ENCODE measurements at regions not wholly inside any gene's neighbourhood (a gene's known extent, or its start where the extent isn't known, plus 50 kb on each side); places are given as distances from the start of the nearest gene placed in this dataset.

DNA sequence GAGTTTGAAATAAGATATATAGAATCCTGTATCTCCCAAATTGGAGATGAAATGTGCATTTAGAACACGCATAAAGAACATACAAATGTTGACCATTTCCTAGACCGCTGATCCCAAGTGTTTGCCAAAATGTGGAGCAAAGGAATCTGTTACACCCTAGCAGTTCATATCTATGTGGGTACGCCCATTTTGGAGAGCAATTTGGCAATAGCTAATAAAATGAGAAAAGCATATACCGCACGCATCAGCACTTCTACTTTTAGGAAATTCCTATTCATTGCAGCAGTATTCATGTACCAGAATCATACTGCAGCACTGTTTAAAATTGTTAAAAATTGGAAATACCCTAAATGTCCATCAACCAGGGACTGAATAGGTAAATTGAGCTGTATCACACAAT is 937.8 kb downstream of the BCL11B start:
- TF ChIP-seq, protein P1, sequence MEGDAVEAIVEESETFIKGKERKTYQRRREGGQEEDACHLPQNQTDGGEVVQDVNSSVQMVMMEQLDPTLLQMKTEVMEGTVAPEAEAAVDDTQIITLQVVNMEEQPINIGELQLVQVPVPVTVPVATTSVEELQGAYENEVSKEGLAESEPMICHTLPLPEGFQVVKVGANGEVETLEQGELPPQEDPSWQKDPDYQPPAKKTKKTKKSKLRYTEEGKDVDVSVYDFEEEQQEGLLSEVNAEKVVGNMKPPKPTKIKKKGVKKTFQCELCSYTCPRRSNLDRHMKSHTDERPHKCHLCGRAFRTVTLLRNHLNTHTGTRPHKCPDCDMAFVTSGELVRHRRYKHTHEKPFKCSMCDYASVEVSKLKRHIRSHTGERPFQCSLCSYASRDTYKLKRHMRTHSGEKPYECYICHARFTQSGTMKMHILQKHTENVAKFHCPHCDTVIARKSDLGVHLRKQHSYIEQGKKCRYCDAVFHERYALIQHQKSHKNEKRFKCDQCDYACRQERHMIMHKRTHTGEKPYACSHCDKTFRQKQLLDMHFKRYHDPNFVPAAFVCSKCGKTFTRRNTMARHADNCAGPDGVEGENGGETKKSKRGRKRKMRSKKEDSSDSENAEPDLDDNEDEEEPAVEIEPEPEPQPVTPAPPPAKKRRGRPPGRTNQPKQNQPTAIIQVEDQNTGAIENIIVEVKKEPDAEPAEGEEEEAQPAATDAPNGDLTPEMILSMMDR (conservative IDR thresholded peaks at IDR 0.05), result no peak

DNA sequence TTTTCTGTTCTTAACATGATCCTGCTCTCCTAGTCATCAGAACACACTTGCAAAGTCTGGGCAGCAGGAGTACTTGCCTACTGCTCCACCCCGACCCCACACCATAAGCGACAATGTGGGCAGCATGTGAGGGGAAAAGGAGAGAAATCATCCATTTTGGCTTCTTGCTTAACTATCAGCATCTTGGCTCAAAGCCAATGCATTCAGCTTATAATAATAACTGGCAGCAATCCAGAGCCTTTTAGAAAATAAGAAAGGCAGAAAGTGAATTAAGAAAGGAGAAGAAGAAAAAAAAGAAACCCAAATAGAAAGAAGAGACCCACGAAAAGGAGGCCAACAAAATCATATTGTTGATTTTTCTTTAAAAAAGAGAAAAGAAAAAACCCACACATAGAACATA is 930.8 kb downstream of the BCL11B start:
- H3K27ac ChIP-seq, result no peak overlapping the region
- TF ChIP-seq, protein P1 (conservative IDR thresholded peaks at IDR 0.05), result no peak

More for the DNA sequence above, 937.8 kb downstream of the BCL11B start:
- no peak overlapping the region for H3K27ac ChIP-seq

DNA sequence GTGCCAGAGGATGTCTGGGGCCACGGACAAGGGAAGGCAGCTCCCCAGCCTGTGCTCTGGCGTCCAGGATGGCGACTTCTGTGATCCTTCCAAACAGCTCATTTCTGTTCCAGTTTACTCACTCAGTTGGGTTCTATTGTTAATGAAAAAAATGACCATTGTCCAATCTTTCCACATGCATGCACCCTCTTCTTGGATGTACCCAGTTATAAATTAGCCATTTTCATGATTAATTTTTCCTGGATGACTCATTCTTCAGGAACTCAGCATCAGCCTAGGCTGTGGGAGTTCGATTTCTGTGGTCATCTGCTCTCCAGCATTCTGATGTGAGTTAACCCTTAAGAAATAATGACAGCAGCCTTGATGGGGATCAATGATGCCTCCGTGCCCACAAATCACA is 926.8 kb downstream of the BCL11B start:
- TF ChIP-seq, protein P1 (conservative IDR thresholded peaks at IDR 0.05), result no peak

DNA sequence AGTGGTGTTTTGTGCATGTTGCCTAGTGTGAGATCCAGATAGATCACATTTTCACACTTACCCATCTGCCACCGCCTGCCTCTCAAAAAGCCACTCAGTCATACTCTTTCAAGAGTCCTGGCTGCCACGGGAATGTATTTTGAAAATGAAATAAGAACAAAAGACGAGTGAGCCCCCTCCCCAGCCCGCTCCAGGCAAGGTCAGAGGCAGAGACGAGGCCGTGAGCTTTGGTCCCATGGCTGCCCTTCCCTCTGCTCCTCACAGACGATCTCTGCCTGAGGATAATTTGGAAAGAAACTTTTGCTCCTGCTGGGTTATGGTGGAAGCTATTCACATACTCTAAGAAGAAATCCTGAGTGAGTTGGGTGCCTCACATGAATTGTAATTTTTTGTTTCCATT is 924.3 kb downstream of the BCL11B start:
- TF ChIP-seq, protein P1 (conservative IDR thresholded peaks at IDR 0.05), result no peak
- H3K27ac ChIP-seq, result no peak overlapping the region

More for the DNA sequence above, 926.8 kb downstream of the BCL11B start:
- no peak overlapping the region for H3K27ac ChIP-seq

DNA sequence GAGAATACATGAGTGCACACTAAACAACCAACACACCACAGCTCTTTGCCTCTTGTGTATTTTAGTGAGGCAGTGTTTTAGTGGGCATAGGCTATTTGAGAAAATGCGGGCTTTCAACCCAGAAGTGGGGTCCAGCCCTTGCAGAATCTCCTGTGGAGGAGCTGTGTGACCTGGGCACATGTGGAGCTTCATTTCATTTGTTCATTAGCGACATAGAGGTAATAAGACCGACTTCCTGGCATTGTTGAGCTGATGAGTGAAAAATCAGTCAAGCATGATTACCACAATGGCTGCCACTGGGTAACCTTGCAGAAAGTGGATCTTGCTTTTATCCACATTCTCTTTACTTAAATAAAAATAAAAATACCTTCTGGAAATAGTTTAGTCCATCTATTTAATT is 923.5 kb downstream of the BCL11B start:
- H3K27ac ChIP-seq, result no peak overlapping the region
- TF ChIP-seq, protein P1 (conservative IDR thresholded peaks at IDR 0.05), result no peak

DNA sequence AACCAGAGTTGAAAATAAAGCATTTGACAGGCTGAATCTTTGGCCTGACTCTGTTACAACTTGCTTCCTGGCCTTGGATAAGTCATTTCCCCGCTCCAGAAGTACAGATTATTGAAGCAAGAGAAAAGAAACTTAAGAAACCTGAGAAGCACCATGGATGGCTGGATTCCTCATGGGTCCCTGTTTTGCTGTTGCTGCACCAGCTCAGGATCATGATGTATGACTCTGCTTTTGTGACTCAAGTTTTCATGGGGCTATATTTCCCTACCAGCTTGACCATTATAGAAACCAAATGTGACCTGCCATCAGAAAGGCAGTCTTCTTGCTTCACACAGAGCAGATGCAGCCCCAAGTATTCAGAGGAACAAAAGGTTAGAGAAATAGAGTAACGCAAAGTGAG is 921.8 kb downstream of the BCL11B start:
- H3K27ac ChIP-seq, result no peak overlapping the region
- TF ChIP-seq, protein P1 (conservative IDR thresholded peaks at IDR 0.05), result no peak

DNA sequence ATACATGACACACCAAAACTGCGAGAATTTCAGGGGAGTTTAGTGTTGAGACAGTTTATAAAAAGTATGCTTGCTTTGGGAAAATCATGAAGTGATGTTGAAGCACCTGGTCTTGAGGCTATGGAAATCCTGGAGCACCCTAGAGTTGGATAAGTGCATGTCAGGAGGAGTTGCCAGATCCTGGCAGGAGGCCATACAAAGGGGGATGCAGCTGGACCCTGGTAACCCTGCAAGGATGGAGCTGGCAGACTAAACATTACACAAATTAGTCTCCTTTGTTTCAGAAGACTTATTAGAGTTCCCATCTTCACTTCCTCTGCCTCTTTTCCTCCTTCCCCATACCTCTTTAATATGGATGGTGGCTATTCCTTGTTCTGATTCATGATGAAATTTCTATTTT is 907.0 kb downstream of the BCL11B start:
- H3K27ac ChIP-seq, result no peak overlapping the region
- TF ChIP-seq, protein P1 (conservative IDR thresholded peaks at IDR 0.05), result no peak

DNA sequence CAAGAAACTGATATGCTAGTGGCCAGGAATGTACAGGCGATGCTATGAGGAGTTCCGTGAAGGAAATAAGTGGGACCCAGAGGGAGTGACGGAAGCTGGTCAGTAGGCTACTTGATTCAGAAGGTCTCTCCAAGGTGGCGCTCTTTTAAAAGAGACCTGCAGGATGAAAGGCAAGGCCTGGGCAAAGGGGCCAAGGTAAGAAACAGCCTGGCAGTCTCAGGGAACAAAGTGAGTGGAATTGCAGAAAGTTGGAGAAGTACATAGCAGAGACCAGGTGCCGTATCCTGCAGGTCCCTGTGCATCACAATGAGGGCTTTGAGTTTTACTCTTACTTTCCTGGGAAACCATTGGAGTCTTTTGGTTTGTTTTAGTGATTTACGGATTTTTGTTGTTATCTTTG is 905.6 kb downstream of the BCL11B start:
- no peak overlapping the region for H3K27ac ChIP-seq
- TF ChIP-seq, protein P1 (conservative IDR thresholded peaks at IDR 0.05), result no peak
